IMR-90 (cell line): ENCODE measurements at regions not wholly inside any gene's neighbourhood (a gene's known extent, or its start where the extent isn't known, plus 50 kb on each side); places are given as distances from the start of the nearest gene placed in this dataset.

Experiments
- ATAC-seq: fragments of 200-7000 bp; cut with Tn5 transposase; 2 replicates; pipeline ENCODE4 v1.9.1; 2020; ENCODE audit warnings: low read depth, mild to moderate bottlenecking, moderate library complexity
- BruUV-seq: library from RNA; stranded (reverse); fragments of 400-500 nt; replicated peaks from 2 replicates; lab custom pipeline; 2021; lab: Mats Ljungman, UMichigan
- CTCF ChIA-PET: fragments of 300-600 bp; formaldehyde crosslinking; extraction: SDS; loops from one replicate; lab custom pipeline; 2021; ENCODE audit warnings: antibody characterized with exemption; lab: Yijun Ruan, JAX
- POLR2A ChIA-PET: fragments of 300-600 bp; sonication (Branson Sonifier 250); formaldehyde crosslinking; loops from one replicate; lab custom pipeline; 2022; ENCODE audit warnings: antibody characterized with exemption; ENCODE audit not compliant: unreplicated experiment; lab: Charles Lee
- DNase-seq: peaks from one replicate; pipeline ENCODE4 v3.0.0; 2013
- H2AFZ ChIP-seq: replicated peaks from 2 replicates; pipeline ENCODE3; 2013; ENCODE audit warnings: low read length, mild to moderate bottlenecking; ENCODE audit not compliant: poor library complexity
- H2AK5ac ChIP-seq: 2 replicates; pipeline ENCODE4 v1.6.1; 2013; ENCODE audit warnings: low read depth, low read length, inconsistent platforms
- H2AK9ac ChIP-seq: replicated peaks from 2 replicates; pipeline ENCODE3; 2013; ENCODE audit warnings: mild to moderate bottlenecking, low read depth, low read length, moderate library complexity; ENCODE audit not compliant: poor library complexity
- H2BK120ac ChIP-seq: 2 replicates; pipeline ENCODE4 v1.6.1; 2013; ENCODE audit warnings: low read depth, low read length, inconsistent platforms
- H2BK15ac ChIP-seq: 3 replicates; pipeline ENCODE4 v1.6.1; 2013; ENCODE audit warnings: low read depth, low read length, inconsistent platforms
- H2BK20ac ChIP-seq: 2 replicates; pipeline ENCODE4 v1.6.1; 2013; ENCODE audit warnings: low read depth, mild to moderate bottlenecking, inconsistent platforms, low read length, moderate library complexity
- H2BK5ac ChIP-seq: 2 replicates; pipeline ENCODE4 v1.6.1; 2013; ENCODE audit warnings: mild to moderate bottlenecking, low read depth, low read length, inconsistent platforms; ENCODE audit not compliant: poor library complexity, severe bottlenecking
- H3K14ac ChIP-seq: replicated peaks from 2 replicates; pipeline ENCODE4 v1.6.1; 2013; ENCODE audit warnings: low read depth, low read length, inconsistent platforms
- H3K18ac ChIP-seq: 2 replicates; pipeline ENCODE4 v1.6.1; 2013; ENCODE audit warnings: low read depth, low read length, control low read depth
- H3K23ac ChIP-seq: 2 replicates; pipeline ENCODE4 v1.6.1; 2013; ENCODE audit warnings: low read depth, low read length, inconsistent platforms
- H3K27ac ChIP-seq: 2 replicates; pipeline ENCODE4 v1.5.1; 2013; ENCODE audit warnings: mild to moderate bottlenecking, control low read depth, low read length; ENCODE audit not compliant: insufficient read depth
- H3K27me3 ChIP-seq: 2 replicates; pipeline ENCODE4 v1.6.1; 2013; ENCODE audit warnings: low read length; ENCODE audit not compliant: control insufficient read depth, insufficient read depth
- H3K36me3 ChIP-seq: 2 replicates; pipeline ENCODE4 v1.6.1; 2013; ENCODE audit warnings: low read length, mixed read lengths; ENCODE audit not compliant: control insufficient read depth, insufficient read depth
- H3K4ac ChIP-seq: 2 replicates; pipeline ENCODE4 v1.6.1; 2013; ENCODE audit warnings: low read depth, low read length, inconsistent platforms
- H3K4me1 ChIP-seq: 2 replicates; pipeline ENCODE4 v1.6.1; 2013; ENCODE audit warnings: low read length, mixed read lengths; ENCODE audit not compliant: control insufficient read depth, insufficient read depth
- H3K4me2 ChIP-seq: 2 replicates; pipeline ENCODE4 v1.6.1; 2013; ENCODE audit warnings: low read depth, mild to moderate bottlenecking, control low read depth, low read length, moderate library complexity
- H3K4me3 ChIP-seq: 2 replicates; pipeline ENCODE4 v1.5.1; 2013; ENCODE audit warnings: low read depth, mild to moderate bottlenecking, control low read depth, low read length, moderate library complexity; ENCODE audit not compliant: insufficient read depth
- H3K56ac ChIP-seq: 2 replicates; pipeline ENCODE4 v1.6.1; 2013; ENCODE audit warnings: low read length, inconsistent platforms; ENCODE audit not compliant: insufficient read depth; ENCODE audit errors: extremely low read depth
- H3K79me1 ChIP-seq, 2 experiments: 2 replicates each; pipeline ENCODE4 v1.6.1; 2013; ENCODE audit warnings: low read length in 2 of 2, inconsistent platforms in 1 of 2, low read depth in 1 of 2
- H3K9ac ChIP-seq: 2 replicates; pipeline ENCODE4 v1.6.1; 2013; ENCODE audit warnings: low read depth, low read length, control low read depth
- H3K9me1 ChIP-seq: 2 replicates; pipeline ENCODE4 v1.6.1; 2013; ENCODE audit warnings: low read length, inconsistent platforms; ENCODE audit not compliant: insufficient read depth
- H3K9me3 ChIP-seq: 2 replicates; pipeline ENCODE4 v1.6.1; 2013; ENCODE audit warnings: low read length; ENCODE audit not compliant: control insufficient read depth, insufficient read depth
- H4K20me1 ChIP-seq: 2 replicates; pipeline ENCODE4 v1.6.1; 2013; ENCODE audit warnings: low read length, inconsistent platforms; ENCODE audit not compliant: insufficient read depth
- H4K5ac ChIP-seq: 2 replicates; pipeline ENCODE4 v1.6.1; 2013; ENCODE audit warnings: mild to moderate bottlenecking, low read depth, low read length, control low read depth
- H4K8ac ChIP-seq, 2 experiments: 2 replicates each; pipeline ENCODE4 v1.6.1; 2013; ENCODE audit warnings: low read depth in 2 of 2, low read length in 2 of 2, control low read depth in 1 of 2, inconsistent platforms in 1 of 2
- H4K91ac ChIP-seq: 2 replicates; pipeline ENCODE4 v1.6.1; 2013; ENCODE audit warnings: low read depth, low read length, inconsistent platforms; ENCODE audit not compliant: insufficient read depth
- BHLHE40 ChIP-seq: fragments of 150-350 bp; IDR thresholded peaks from 2 replicates; pipeline ENCODE4 v1.6.1; 2016; ENCODE audit warnings: mild to moderate bottlenecking, low read depth, low read length
- CEBPB ChIP-seq: IDR thresholded peaks from 2 replicates; pipeline ENCODE4 v1.6.1; 2012; ENCODE audit warnings: low read depth, low read length, improper control_type of control experiment
- CHD1 ChIP-seq: IDR thresholded peaks from 2 replicates; pipeline ENCODE4 v1.6.1; 2012; ENCODE audit warnings: low read depth, low read length, improper control_type of control experiment
- FOS ChIP-seq: fragments of 150-350 bp; IDR thresholded peaks from 2 replicates; pipeline ENCODE4 v1.6.1; 2016; ENCODE audit warnings: low read depth, low read length
- MAFK ChIP-seq: IDR thresholded peaks from 2 replicates; pipeline ENCODE4 v1.6.1; 2012; ENCODE audit warnings: low read depth, low read length, improper control_type of control experiment
- MAZ ChIP-seq: IDR thresholded peaks from 2 replicates; pipeline ENCODE4 v1.6.1; 2012; ENCODE audit warnings: low read depth, mild to moderate bottlenecking, low read length, improper control_type of control experiment, moderate library complexity, borderline replicate concordance
- MXI1 ChIP-seq: IDR thresholded peaks from 2 replicates; pipeline ENCODE4 v1.6.1; 2012; ENCODE audit warnings: low read depth, mild to moderate bottlenecking, low read length, moderate library complexity, borderline replicate concordance
- NFE2L2 ChIP-seq: fragments of 150-350 bp; IDR thresholded peaks from 2 replicates; pipeline ENCODE4 v1.6.1; 2016; ENCODE audit warnings: low read depth, mild to moderate bottlenecking, low read length
- POLR2A ChIP-seq: IDR thresholded peaks from 2 replicates; pipeline ENCODE4 v1.6.1; 2012; ENCODE audit warnings: mild to moderate bottlenecking, low read depth, low read length
- RCOR1 ChIP-seq: IDR thresholded peaks from 2 replicates; pipeline ENCODE4 v1.6.1; 2012; ENCODE audit warnings: mild to moderate bottlenecking, low read length, improper control_type of control experiment; ENCODE audit not compliant: insufficient replicate concordance
- RFX5 ChIP-seq: IDR thresholded peaks from 2 replicates; pipeline ENCODE4 v1.8.0; 2012; ENCODE audit warnings: low read depth, mild to moderate bottlenecking, low read length, moderate library complexity
- SMC3 ChIP-seq: fragments of 150-350 bp; IDR thresholded peaks from 2 replicates; pipeline ENCODE4 v1.6.1; 2016; ENCODE audit warnings: low read depth, mild to moderate bottlenecking, antibody characterized with exemption, low read length, moderate library complexity
- WGBS, 2 experiments: methylation state at CpG; one replicate each; pipeline versions ENCODE4 v1.1.5 to v1.1.7; 2013; ENCODE audit warnings: missing lambda C conversion rate in 2 of 2; ENCODE audit not compliant: insufficient read length in 1 of 2; ENCODE audit errors: extremely low coverage in 2 of 2; 5-methylcytosine and 5-hydroxymethylcytosine counted together
- dilution Hi-C: fragments of 300-500 bp; cut with HindIII; formaldehyde crosslinking; loops from one replicate; pipeline ENCODE4 v1.14.3; 2018; ENCODE audit warnings: low sequenced_read_pairs; ENCODE audit not compliant: unreplicated experiment
- in situ Hi-C: fragments of 300-500 bp; cut with MboI; formaldehyde crosslinking; loops from 3 replicates; pipeline ENCODE4 v1.14.3; 2019; ENCODE audit warnings: low sequenced_read_pairs, inconsistent platforms, mixed read lengths
- intact Hi-C: fragments of 100-400 bp; cut with micrococcal nuclease; formaldehyde crosslinking; loops from 2 replicates; pipeline ENCODE4 v1.10.0; 2022
- TF ChIP-seq, protein P1 (sequence below): fragments of 150-350 bp; IDR thresholded peaks from 2 replicates; pipeline ENCODE4 v1.6.1; 2016; ENCODE audit warnings: low read depth, mild to moderate bottlenecking, low read length, moderate library complexity, borderline replicate concordance
- TF ChIP-seq, protein P2 (sequence below): fragments of 150-350 bp; IDR thresholded peaks from 2 replicates; pipeline ENCODE4 v1.6.1; 2017; ENCODE audit warnings: mild to moderate bottlenecking, antibody characterized with exemption, low read length, low read depth
- TF ChIP-seq, protein P3 (sequence below): conservative IDR thresholded peaks from 2 replicates; pipeline ENCODE4 v1.5.1; 2012; ENCODE audit warnings: mild to moderate bottlenecking, low read depth, low read length, improper control_type of control experiment

- no peak for DNase-seq
- Histone ChIP-seq H2AK5ac (no peak overlapping the region), H3K4me3 (no peak overlapping the region), H4K20me1 (no peaks in the 10 kb centered on the region), H3K27ac (no peak overlapping the region), H3K23ac (no peak overlapping the region), H4K5ac (no peak overlapping the region), H3K9me3 (no peaks in the 10 kb centered on the region), H2BK15ac (no peak overlapping the region), H3K9me1 (no peaks in the 10 kb centered on the region), H3K27me3 (peaks cover 7% of the 10 kb centered on the region), H2AFZ (no peak overlapping the region), H4K91ac (no peak overlapping the region), H3K79me1 (no peaks in the 10 kb centered on the region), H2BK5ac (no peak overlapping the region), H3K36me3 (no peaks in the 10 kb centered on the region), H2AK9ac (no peak overlapping the region), H3K4me2 (no peak overlapping the region), H3K18ac (no peak overlapping the region), H3K9ac (no peak overlapping the region), H4K8ac (no peak overlapping the region), H3K56ac (no peak overlapping the region), H2BK20ac (no peak overlapping the region), H3K4ac (no peak overlapping the region), H2BK120ac (no peak overlapping the region), H3K14ac (no peak overlapping the region), H3K4me1 (no peaks in the 10 kb centered on the region)
- in situ Hi-C loops, result no loop called here
- WGBS, 2 experiments, result no CpG with 5 or more reads among the region's 4 CpGs
- POLR2A ChIA-PET, result no interaction called here
- ATAC-seq, result no peak
- TF ChIP-seq, protein P1, sequence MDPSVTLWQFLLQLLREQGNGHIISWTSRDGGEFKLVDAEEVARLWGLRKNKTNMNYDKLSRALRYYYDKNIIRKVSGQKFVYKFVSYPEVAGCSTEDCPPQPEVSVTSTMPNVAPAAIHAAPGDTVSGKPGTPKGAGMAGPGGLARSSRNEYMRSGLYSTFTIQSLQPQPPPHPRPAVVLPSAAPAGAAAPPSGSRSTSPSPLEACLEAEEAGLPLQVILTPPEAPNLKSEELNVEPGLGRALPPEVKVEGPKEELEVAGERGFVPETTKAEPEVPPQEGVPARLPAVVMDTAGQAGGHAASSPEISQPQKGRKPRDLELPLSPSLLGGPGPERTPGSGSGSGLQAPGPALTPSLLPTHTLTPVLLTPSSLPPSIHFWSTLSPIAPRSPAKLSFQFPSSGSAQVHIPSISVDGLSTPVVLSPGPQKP, result no peak
- no peak for TF ChIP-seq MXI1
- TF ChIP-seq CHD1, result no peak
- TF ChIP-seq, protein P2, sequence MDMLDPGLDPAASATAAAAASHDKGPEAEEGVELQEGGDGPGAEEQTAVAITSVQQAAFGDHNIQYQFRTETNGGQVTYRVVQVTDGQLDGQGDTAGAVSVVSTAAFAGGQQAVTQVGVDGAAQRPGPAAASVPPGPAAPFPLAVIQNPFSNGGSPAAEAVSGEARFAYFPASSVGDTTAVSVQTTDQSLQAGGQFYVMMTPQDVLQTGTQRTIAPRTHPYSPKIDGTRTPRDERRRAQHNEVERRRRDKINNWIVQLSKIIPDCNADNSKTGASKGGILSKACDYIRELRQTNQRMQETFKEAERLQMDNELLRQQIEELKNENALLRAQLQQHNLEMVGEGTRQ, result no peak
- no peak for TF ChIP-seq RFX5
- TF ChIP-seq SMC3, result no peak
- TF ChIP-seq FOS, result no peak
- no peak for TF ChIP-seq NFE2L2
- no peak for TF ChIP-seq BHLHE40
- no peak for TF ChIP-seq POLR2A
- TF ChIP-seq MAZ, result no peak
- TF ChIP-seq, protein P3, sequence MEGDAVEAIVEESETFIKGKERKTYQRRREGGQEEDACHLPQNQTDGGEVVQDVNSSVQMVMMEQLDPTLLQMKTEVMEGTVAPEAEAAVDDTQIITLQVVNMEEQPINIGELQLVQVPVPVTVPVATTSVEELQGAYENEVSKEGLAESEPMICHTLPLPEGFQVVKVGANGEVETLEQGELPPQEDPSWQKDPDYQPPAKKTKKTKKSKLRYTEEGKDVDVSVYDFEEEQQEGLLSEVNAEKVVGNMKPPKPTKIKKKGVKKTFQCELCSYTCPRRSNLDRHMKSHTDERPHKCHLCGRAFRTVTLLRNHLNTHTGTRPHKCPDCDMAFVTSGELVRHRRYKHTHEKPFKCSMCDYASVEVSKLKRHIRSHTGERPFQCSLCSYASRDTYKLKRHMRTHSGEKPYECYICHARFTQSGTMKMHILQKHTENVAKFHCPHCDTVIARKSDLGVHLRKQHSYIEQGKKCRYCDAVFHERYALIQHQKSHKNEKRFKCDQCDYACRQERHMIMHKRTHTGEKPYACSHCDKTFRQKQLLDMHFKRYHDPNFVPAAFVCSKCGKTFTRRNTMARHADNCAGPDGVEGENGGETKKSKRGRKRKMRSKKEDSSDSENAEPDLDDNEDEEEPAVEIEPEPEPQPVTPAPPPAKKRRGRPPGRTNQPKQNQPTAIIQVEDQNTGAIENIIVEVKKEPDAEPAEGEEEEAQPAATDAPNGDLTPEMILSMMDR, result no peak
- TF ChIP-seq MAFK, result no peak
- TF ChIP-seq RCOR1, result no peak
- no peak for TF ChIP-seq CEBPB
- CTCF ChIA-PET, result no interaction called here
- no TSS peak for BruUV-seq
- dilution Hi-C loops, result no loop called here
- intact Hi-C loops, result no loop called here
These were observed 129.0 kb downstream of the SREK1 start for GRCh38 chr5:66273121-66273520.
